Subcutaneous abdominal adipose tissue (tissue), 5 donors: ENCODE measurements at regions not wholly inside any gene's neighbourhood (a gene's known extent, or its start where the extent isn't known, plus 50 kb on each side); places are given as distances from the start of the nearest gene placed in this dataset.
"Not testable (repeated sequence)": the region's sequence is repeated elsewhere in the genome, so short reads cannot be mapped to it uniquely, and the experiment has no call there.

Experiments
- H3K27ac ChIP-seq: one replicate; pipeline ENCODE4 v1.7.0; 2013; ENCODE audit warnings: low read depth, mild to moderate bottlenecking, inconsistent platforms, low read length, moderate library complexity
- H3K27me3 ChIP-seq, 5 donors: one replicate each; pipeline ENCODE4 v1.7.0; 2013; ENCODE audit warnings: low read length in 5 of 5, inconsistent platforms in 1 of 5; ENCODE audit not compliant: control insufficient read depth in 5 of 5, insufficient read depth in 4 of 5
- H3K36me3 ChIP-seq, 5 donors: one replicate each; pipeline ENCODE4 v1.7.0; 2013; ENCODE audit warnings: low read length in 5 of 5; ENCODE audit not compliant: control insufficient read depth in 5 of 5, insufficient read depth in 5 of 5
- H3K4me1 ChIP-seq, 5 donors: one replicate each; pipeline ENCODE4 v1.7.0; 2013; ENCODE audit warnings: low read length in 5 of 5, mild to moderate bottlenecking in 3 of 5, moderate library complexity in 1 of 5; ENCODE audit not compliant: control insufficient read depth in 5 of 5, insufficient read depth in 5 of 5
- H3K4me3 ChIP-seq, 5 donors: one replicate each; pipeline ENCODE4 v1.7.0; 2013; ENCODE audit warnings: low read length in 5 of 5, low read depth in 1 of 5
- H3K9ac ChIP-seq, 5 donors: one replicate each; pipeline ENCODE4 v1.7.0; 2013; ENCODE audit warnings: low read length in 5 of 5, mild to moderate bottlenecking in 4 of 5, moderate library complexity in 3 of 5
- H3K9me3 ChIP-seq, 5 donors: one replicate each; pipeline ENCODE4 v1.7.0; 2013; ENCODE audit warnings: low read length in 5 of 5; ENCODE audit not compliant: control insufficient read depth in 5 of 5
- donor health status: healthy.
- donor health status: healthy.
- donor health status: healthy.
- donor health status: healthy.
- donor health status: healthy.

- H3K4me3 ChIP-seq, result no peak overlapping the region
- H3K36me3 ChIP-seq, result no peaks in the 10 kb centered on the region
- H3K4me1 ChIP-seq, result peaks cover 0 to 13% (median 6%) of the 10 kb centered on the region in 5 donors
- H3K27ac ChIP-seq, result no peak overlapping the region
- peaks cover 0 to 17% (median 2%) of the 10 kb centered on the region in 5 donors for H3K27me3 ChIP-seq
- no peaks in the 10 kb centered on the region for H3K9me3 ChIP-seq
- no peak overlapping the region for H3K9ac ChIP-seq
Measured at GRCh38 chr18:79603321-79604204, 76.0 kb upstream of the CTDP1 start.

- Histone ChIP-seq H3K4me1 (peaks cover 0 to 13% (median 6%) of the 10 kb centered on the region in 5 donors), H3K9me3 (no peaks in the 10 kb centered on the region), H3K4me3 (no peak overlapping the region), H3K27ac (no peak overlapping the region), H3K36me3 (no peaks in the 10 kb centered on the region), H3K9ac (no peak overlapping the region), H3K27me3 (peaks cover 0 to 20% (median 2%) of the 10 kb centered on the region in 5 donors)
Measured at GRCh38 chr18:79604205-79604912, 75.2 kb upstream of the CTDP1 start.

- Histone ChIP-seq H3K27ac (no peak overlapping the region), H3K4me3 (no peak overlapping the region), H3K36me3 (no peaks in the 10 kb centered on the region), H3K27me3 (peaks cover 0 to 17% (median 2%) of the 10 kb centered on the region in 5 donors), H3K9ac (no peak overlapping the region), H3K9me3 (no peaks in the 10 kb centered on the region), H3K4me1 (peaks cover 0 to 13% (median 6%) of the 10 kb centered on the region in 5 donors)
Measured at GRCh38 chr18:79604913-79605880, 74.4 kb upstream of the CTDP1 start.

DNA sequence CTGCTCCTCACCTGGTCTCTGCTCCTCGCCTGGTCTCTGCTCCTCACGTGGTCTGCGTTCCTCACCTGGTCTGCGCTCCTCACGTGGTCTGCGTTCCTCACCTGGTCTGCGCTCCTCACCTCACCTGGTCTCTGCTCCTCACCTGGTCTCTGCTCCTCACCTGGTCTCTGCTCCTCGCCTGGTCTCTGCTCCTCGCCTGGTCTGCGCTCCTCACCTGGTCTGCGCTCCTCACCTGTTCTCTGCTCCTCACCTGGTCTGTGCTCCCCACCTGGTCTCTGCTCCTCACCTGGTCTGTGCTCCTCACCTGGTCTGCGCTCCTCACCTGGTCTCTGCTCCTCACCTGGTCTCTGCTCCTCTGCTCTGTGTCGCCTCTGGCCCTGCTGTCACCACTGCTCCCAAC lies 73.5 kb upstream of the CTDP1 start:
- not testable (repeated sequence) for H3K4me3 ChIP-seq

GRCh38 chr18:79606621-79607331 lies 72.8 kb upstream of the CTDP1 start:
- Histone ChIP-seq H3K4me1 (peaks cover 2 to 27% (median 15%) of the 10 kb centered on the region in 5 donors), H3K4me3 (no peak overlapping the region), H3K36me3 (no peaks in the 10 kb centered on the region), H3K27me3 (peaks cover 0 to 16% (median 2%) of the 10 kb centered on the region in 5 donors), H3K27ac (no peak overlapping the region), H3K9me3 (no peaks in the 10 kb centered on the region), H3K9ac (no peak overlapping the region)

More for the DNA sequence above, 73.5 kb upstream of the CTDP1 start:
- not testable (repeated sequence) for H3K9ac ChIP-seq, H3K36me3 ChIP-seq, H3K27ac ChIP-seq, H3K9me3 ChIP-seq
- Histone ChIP-seq H3K4me1 (peaks cover 2 to 21% (median 11%) of the 10 kb centered on the region in 5 donors), H3K27me3 (peaks cover 0 to 16% (median 2%) of the 10 kb centered on the region in 5 donors)

- Histone ChIP-seq H3K9ac (no peak overlapping the region), H3K27me3 (peaks cover 0 to 16% (median 2%) of the 10 kb centered on the region in 5 donors), H3K9me3 (no peaks in the 10 kb centered on the region), H3K27ac (no peak overlapping the region), H3K36me3 (no peaks in the 10 kb centered on the region), H3K4me1 (peaks cover 2 to 24% (median 13%) of the 10 kb centered on the region in 5 donors), H3K4me3 (no peak overlapping the region)
Measured at GRCh38 chr18:79607361-79607952, 72.1 kb upstream of the CTDP1 start.

DNA sequence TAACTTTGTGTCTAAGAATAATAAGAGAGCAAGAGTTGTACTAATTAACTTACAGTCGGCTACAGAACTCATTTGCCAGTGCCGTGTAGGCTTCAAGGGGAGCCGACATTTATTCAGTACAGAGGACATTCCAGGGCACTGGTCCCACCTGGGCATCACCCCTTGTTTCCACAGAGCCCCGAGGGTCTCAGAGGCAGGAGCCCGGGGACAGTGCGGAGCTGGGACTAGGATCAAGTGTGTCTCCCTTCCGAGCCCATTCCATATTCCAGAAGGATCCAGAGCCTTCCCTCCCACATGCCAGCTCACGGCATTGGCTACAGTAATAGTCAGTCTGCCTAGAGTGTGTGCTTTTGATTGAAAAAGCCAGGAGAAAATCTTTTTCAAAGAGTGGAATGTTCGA lies 71.5 kb upstream of the CTDP1 start:
- H3K27me3 ChIP-seq, result peaks cover 0 to 16% (median 2%) of the 10 kb centered on the region in 5 donors
- no peak overlapping the region for H3K9ac ChIP-seq
- no peak overlapping the region for H3K4me3 ChIP-seq

DNA sequence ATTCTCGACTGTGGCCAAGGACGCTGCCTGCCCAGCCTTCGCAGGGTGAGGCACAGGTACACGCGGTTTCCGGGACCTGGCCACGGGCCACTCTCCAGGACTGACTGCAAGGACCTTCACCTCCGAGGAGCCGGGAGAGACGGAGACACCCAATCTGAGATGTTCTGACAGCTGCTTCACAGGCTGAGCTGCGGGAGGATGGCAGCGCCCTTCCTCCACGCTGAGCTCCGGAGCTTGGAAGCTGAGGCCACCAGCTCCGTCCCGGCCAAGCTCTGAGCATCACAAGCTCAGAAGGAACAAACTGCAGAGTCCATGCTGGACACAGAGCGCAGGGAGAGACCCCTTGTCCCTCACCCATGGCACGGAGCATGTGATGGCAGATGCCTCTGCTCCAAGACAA lies 71.1 kb upstream of the CTDP1 start:
- H3K36me3 ChIP-seq, result no peaks in the 10 kb centered on the region
- no peak overlapping the region for H3K4me3 ChIP-seq
- no peaks in the 10 kb centered on the region for H3K9me3 ChIP-seq
- H3K27ac ChIP-seq, result no peak overlapping the region
- H3K9ac ChIP-seq, result no peak overlapping the region
- H3K27me3 ChIP-seq, result peaks cover 0 to 16% (median 2%) of the 10 kb centered on the region in 5 donors
- H3K4me1 ChIP-seq, result peaks cover 2 to 14% (median 9%) of the 10 kb centered on the region in 5 donors

More for the DNA sequence above, 71.5 kb upstream of the CTDP1 start:
- H3K9me3 ChIP-seq, result no peaks in the 10 kb centered on the region
- peaks cover 2 to 19% (median 9%) of the 10 kb centered on the region in 5 donors for H3K4me1 ChIP-seq
- H3K27ac ChIP-seq, result no peak overlapping the region
- H3K36me3 ChIP-seq, result no peaks in the 10 kb centered on the region
